ENCODE measurements at regions not wholly inside any gene's neighbourhood (a gene's known extent, or its start where the extent isn't known, plus 50 kb on each side); places are given as distances from the start of the nearest gene placed in this dataset.
"Not testable (repeated sequence)": the region's sequence is repeated elsewhere in the genome, so short reads cannot be mapped to it uniquely, and the experiment has no call there.

DNA sequence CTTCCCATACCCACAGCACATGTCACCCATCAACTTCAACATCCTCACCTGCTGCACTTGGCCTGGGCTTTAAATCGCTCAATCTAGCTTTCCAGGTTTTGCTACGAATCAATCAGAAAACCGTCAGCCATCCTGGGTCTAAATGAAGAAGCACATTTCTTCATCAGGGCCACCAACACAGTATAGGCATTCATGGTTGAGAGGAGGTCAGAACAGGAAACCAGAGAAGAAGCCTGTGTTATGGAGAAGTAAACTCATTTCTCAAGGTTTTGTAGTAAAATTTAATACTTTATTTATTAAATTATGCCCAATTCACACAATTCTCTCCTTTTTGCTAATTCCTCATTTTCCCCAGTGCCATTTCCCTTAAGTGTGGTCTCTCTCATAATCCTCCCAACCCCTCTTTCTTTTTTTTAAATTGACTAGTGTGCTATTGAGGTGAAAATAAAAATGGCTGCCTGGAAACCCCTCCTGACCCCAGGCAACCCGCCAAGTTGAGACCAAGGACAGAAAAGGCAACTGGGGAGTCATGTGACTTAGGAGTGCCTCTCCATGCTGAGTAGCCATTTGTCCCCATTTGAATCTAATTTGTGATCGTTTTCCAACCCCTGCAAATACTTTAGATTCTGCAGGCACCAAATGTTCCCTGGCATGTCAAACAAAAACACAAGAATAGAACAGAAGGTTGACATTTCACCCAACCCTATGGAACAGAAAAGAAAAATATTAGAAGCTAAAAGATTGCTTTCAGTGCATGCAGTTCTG lies 181.1 kb upstream of the NAMPT start:
- no peak overlapping the region for H3K27ac ChIP-seq (ENCODE audit: low read depth, low read length)
- 72 to 83% (median 74%) methylated on average over 5 of the region's 5 CpGs for WGBS, 3 donors

DNA sequence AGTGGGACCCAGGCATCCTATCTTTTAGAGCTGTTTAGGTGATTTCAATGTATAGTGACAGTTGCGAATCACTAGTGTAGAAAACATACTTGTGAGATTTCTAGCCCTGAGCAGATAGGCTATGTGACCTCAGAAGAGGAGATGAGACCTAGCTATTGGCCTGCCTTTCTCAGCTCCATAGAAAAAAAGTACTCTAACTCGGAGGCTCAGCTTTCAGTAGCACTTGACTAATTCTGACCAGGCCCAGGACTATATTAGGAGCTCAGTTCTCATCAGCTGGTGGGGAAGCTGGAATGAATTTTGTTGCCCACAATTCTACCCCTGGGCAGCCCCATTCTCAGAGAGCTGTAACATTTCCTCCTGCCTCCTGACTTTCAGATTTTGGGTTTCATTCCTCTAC lies 179.9 kb upstream of the NAMPT start:
- H3K27ac ChIP-seq (ENCODE audit: low read depth, low read length) = no peak overlapping the region
- WGBS, 3 donors = 65 to 73% (median 68%) methylated on average over 2 of the region's 2 CpGs

DNA sequence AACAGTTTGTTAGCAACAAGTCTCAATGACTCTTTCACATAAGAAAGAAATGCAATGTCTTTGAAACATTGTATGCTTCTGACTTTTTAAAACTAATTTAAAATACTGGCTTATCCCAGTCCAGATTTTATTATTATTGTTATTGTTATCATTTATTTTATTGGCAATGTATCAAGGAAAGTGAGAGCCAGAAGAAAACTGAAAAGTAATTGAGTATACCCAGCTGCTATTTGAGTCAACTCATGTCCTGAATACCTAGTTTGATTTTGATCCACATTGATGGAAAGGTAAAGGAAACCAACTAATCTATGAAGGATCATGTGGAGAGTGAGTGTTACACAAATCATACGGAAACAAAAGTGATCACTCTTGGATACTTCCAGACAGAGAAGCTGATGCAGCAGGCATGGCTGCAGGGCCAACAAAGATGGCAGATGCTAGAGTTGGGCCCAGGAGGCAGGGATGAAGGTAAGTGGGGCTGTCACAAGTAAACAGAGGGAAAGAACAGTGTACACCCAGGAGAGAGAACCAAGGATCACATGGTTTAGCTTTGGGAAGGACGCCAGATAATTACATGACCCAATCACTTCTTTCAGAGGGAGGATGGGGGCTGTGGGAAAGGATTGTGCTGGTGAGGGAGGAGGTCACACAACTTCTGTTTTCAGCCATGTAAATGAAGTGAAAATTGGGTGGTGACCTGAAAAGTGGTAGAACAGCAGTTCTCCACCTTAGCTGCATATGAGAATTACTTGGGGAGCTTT lies 179.2 kb upstream of the NAMPT start:
- WGBS, 3 donors = 71 to 76% (median 74%) methylated on average over 2 of the region's 2 CpGs

DNA sequence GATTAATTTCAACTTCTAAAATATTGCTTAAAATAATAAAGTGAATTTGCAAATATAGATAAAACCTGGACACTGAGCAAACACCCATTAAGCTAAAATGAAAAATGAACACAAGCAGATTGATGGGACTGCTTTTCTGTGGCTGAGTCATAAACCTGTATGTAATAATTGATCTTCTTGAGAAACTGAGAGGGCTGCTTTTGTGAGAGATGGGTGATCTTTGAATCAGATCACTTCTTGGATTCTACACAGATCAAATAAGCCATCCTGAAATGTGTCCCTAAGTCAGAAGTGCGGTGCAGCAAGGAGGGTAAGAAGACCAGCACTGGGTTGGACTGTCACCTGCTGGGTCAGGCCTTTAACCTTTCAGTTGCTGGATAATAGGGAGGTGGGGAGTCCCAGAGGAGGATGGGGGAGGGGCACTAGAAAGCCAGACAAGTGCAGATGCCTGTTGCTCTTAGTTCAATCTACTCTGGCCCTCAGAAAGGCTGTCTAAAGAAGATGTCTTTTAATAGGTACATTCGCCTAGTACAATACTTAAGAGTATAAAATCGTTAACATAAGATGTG lies 178.2 kb upstream of the NAMPT start:
- 55 to 63% (median 59%) methylated on average over 3 of the region's 3 CpGs for WGBS, 3 donors

More for the DNA sequence above, 179.2 kb upstream of the NAMPT start:
- no peak overlapping the region for H3K27ac ChIP-seq (ENCODE audit: low read depth, low read length)

DNA sequence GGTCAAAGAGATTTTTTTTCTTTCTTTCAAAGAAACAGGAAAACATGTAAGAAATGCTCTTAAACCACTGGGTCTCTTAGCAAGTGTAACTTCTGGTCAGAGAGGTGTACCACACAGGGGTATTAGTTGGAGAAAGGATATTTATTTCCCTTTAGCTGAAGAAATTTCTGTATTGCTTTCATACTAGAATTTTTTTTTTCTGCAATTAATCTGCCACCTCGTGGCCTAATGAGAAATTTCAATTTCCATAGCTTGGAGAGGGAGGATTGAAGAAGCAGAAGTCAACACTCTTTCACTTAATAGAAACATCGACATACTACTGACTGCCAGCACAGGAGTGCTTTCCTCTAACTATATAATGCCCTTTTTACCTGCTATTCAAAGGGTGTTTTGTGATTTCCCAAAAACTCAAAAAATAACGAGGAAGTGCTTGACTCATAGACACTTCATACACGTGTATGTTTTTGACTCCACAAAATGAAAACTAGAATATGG lies 177.6 kb upstream of the NAMPT start:
- WGBS, 3 donors = 24 to 31% (median 26%) methylated on average over 4 of the region's 4 CpGs
- H3K27ac ChIP-seq (ENCODE audit: low read depth, low read length) = no peak overlapping the region

More for the DNA sequence above, 178.2 kb upstream of the NAMPT start:
- H3K27ac ChIP-seq (ENCODE audit: low read depth, low read length) = no peak overlapping the region

DNA sequence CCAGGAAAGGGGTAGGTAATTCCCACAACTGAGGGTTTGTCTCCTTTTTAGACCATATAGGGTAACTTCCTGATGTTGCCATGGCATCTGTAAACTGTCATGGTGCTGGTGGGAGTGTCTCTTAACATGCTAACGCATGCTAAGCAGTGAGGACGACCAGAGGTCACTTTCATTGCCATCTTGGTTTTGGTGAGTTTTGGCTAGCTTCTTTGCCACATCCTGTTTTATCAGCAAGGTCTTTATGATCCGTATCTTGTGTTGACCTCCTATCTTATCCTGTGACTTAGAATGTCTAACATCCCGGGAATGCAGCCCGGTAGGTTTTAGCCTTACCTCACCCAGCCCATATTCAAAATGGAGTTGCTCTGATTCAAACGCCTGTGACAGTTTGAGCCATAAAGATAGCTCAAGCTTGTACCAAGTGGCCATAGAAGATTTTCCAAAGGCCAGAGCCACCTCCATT lies 176.0 kb upstream of the NAMPT start:
- 62 to 91% (median 85%) methylated on average over 6 of the region's 6 CpGs for WGBS, 3 donors
- H3K27ac ChIP-seq (ENCODE audit: low read depth, low read length) = no peak overlapping the region

DNA sequence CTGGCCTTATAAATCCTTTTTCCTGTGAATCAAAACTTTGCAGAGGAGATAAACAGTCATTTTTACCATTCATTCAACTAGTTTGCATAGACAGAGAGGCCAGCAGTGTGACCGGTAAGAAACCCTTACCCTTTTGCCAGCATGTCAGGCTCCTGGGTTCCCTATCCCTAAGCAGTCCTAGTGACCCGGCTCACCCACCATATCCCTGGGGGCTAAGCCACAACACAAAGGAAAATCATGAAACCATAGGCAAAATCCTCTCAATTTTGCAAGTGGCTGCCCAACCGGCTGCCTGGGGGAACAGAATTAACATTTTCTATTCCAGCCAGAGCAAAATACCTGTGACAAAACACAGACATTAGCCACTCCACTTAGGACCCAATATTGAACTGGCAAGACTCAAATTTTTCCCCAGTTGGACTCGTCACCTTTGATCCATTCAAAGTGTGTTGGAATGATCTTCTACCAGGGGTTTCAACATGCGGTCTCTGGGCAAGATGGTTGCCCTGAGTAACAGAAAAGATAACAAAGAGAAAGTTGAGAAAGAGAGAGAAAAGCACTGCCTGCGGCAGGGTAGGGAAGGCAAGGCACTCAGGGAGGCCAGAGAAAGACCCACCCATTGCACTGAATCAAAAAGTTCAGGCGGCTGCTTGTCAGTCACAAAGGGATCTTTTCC lies 174.8 kb upstream of the NAMPT start:
- WGBS, 3 donors = 86 to 93% (median 91%) methylated on average over 7 of the region's 7 CpGs

DNA sequence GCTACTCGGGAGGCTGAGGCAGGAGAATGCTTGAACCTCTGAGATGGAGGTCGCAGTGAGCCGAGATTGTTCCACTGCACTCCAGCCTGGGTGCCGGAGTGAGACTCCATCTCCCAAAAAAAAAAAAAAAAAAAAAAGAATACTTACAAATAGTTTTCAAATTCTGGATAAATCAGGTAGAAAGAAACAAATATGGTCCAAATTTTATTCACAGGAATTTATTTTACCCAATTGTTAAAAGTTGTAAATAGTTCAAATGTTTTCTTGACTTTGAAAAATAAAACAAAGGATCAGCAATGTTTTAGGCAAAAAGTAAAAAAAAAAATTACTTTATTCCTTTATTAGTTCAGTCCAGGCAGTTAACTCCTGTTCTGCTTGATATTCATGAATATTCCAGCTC lies 172.9 kb upstream of the NAMPT start:
- WGBS, 3 donors = 93 to 97% (median 95%) methylated on average over 4 of the region's 4 CpGs

More for the DNA sequence above, 174.8 kb upstream of the NAMPT start:
- no peak overlapping the region for H3K27ac ChIP-seq (ENCODE audit: low read depth, low read length)

DNA sequence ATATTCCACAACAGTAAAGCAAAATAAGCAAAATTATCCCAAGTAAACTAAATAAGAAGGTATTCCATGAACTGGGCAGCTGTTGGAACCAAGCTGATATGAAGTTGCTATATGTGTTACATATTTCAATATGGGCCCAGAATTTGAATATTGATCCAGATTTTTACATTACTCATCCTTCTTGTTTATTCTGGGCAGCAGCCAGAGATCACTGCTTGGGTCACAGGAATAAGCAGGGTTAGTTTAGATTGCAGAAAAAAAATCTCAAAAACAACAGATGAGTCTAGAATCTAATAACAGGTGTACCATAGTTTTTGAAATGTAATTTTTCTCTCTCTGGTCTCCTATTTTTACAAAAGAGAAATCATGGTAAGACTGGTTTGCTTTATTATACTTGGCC lies 171.5 kb upstream of the NAMPT start:
- no peak overlapping the region for H3K27ac ChIP-seq (ENCODE audit: low read depth, low read length)

More for the DNA sequence above, 172.9 kb upstream of the NAMPT start:
- no peak overlapping the region for H3K27ac ChIP-seq (ENCODE audit: low read depth, low read length)

DNA sequence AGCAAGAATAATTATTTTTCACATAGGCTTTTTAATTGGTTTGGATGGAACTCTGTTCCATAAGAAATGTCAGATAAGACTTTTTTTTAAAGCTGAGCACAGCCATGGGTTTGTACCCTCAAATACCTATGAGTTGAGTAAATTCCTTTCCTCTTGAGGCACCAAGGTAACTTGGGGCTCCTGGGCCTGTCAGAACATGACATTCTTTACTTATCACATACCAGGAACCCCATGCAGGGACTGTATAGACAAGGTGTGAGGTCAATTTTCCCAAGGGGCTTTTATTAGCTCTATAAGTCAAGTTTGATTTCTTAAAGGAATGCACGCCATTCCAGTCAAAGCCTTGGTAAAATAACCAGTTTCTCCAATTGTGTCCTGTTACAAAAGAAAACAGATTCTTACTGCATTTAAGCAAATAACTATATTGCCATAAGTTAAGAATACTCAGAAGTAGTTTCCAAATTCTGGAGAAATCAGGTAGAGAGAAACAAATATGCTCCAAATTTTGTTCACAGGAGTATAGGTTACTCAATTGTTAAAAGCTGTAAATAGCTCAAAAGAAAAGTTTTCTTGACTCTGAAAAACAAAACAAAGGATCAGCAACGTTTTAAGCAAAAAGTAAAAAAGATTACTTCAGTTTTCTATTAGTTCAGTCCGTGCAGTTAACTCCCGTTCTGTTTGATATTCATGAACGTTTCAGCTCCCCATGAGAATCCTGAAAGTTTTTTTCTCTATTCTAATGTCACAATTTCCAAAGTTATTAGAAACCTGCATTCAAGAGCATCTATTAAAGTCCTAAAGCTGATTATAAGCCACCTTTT lies 167.5 kb upstream of the NAMPT start:
- no peak overlapping the region for H3K27ac ChIP-seq (ENCODE audit: low read depth, low read length)
- 74 to 85% (median 78%) methylated on average over 5 of the region's 5 CpGs for whole genome bisulfite sequencing, 3 donors

DNA sequence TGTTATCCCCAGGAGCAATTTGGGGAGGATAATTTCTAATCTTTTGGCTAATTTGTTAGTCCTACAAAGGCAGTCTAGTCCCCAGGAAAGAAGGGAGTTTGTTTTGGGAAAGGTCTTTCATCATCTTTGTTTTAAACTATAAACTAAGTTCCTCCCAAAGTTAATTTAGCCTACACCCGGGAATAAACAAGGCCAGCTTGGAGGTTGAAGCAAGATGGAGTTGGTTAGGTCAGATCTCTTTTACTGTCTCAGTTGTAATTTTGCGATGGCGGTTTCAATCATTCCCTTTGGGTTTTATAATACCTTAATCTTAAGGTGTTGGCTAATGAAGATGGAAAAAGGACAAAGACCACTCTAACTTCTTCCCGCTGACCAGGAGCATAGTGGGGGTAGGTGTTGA lies 166.4 kb upstream of the NAMPT start:
- WGBS, 3 donors = 92 to 93% (median 93%) methylated on average over 4 of the region's 4 CpGs
- H3K27ac ChIP-seq (ENCODE audit: low read depth, low read length) = no peak overlapping the region

DNA sequence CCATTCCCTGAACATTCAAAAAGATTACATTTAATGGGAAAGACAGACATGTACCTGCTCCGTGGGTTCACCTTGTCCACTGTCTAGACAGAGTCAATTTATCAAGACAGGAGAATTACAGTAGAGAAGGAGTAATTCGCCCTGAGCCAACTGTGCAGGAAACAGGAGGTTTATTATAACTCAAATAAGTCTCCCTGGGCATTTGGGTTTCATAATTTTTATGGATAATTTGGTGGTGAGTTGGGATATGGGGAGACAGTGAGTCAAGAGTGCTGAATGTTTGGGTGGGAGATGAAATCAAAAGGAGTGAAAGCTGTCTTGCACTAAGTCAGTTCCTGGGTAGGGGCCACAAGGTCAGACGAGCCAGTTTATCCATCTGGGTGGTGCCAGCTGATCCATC lies 165.9 kb upstream of the NAMPT start:
- 59 to 73% (median 72%) methylated on average over 3 of the region's 3 CpGs for WGBS, 3 donors
- H3K27ac ChIP-seq (ENCODE audit: low read depth, low read length) = no peak overlapping the region

DNA sequence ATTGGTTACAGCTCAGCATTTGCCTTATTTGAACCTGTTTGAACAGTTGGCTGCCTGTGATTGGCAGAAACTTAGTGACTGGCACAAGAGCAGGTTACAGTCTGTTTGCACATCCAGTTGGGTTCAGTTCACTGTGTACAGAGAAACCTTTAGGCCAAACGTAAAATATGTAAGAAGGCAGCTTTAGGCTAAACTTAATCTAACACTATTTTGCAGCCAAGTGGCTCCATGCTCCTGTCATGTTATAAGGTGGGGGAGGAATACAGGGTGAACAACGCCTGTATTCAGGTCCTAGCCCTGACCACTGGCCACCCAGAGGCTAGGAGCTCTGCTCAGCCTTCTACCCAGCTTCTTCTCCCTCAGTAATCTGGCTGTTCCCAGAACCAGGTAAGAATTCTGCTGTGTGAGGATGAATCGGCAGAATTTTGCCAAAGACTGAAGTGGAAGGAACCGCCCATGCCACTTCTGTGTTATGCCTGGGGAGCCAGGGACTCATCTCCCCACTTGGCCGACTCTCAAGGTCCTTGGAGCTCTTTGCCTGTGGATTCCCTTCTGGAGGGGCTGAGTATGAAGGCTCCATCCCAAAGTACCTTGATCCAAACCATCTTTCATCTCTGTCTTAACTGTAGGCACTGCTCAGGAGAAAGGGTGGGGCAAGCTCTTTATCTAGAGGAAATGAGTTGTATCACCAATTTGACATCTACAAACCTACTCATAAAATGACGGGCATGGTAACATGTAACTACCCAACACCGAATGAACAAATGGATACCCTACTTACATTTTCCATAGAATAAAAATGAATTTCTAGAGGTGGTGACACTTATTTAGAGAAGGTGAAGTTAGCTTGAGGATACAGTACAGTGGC lies 164.4 kb upstream of the NAMPT start:
- no peak overlapping the region for H3K27ac ChIP-seq (ENCODE audit: low read depth, low read length)
- WGBS, 3 donors = 70 to 77% (median 71%) methylated on average over 7 of the region's 7 CpGs

DNA sequence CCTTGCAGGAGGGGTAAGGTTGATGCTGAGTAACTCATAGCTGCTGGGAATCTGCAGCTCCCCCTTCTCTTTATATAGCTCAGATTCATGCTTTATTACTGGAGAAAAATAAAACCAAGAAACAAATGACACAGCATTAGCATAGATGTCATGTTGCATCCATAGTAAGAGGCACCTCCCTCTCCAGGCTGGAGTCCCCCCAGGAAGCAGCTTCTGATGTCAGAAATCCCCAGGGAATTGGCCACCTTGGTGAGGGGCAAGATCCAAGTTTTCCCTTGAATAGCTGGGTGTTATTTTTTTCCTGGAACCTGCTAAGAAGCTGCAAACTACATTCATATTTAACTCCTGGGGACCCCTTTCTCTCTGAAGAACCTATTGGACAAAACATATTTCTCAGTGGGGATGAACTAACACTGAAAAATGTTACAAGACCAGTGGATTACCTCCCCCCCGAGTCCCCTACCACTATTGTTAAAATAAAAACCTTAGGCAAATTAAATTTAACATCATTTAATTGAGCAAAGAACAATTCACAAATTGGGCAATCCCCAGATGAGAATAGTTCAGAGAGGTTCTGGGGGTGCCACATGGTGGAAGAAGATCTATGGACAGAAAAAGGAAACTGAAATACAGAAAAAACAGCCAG lies 163.7 kb upstream of the NAMPT start:
- H3K27ac ChIP-seq (ENCODE audit: low read depth, low read length) = no peak overlapping the region
- 0 to 63% (median 47%) methylated on average over 1 of the region's 1 CpG for WGBS, 3 donors

DNA sequence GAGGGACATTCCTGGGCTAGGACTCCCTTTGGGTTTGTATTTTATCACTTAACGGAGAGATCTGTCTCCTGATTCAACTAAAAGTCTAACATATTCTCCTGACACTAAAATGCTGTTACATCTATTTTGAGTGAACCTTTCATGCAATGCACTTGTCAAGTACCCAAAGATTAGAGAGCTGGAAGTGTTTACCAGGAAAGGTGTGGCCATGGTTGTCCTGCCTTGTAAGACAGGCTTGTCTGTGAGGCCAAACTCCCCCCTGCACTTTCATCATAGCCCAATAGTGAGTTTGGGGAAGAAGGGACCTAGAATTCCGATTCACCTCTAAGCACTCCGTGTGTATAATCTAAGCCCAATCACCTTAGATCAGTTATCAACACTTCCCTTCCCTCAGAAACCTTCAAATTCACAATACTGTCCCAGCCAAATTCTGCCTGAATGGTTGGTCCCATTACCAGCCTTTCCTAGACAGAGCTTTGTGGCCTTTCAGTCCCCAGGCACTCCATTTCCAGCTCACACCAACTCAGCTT lies 162.6 kb upstream of the NAMPT start:
- WGBS, 3 donors = 93 to 94% (median 93%) methylated on average over 3 of the region's 3 CpGs
- no peak overlapping the region for H3K27ac ChIP-seq (ENCODE audit: low read depth, low read length)

DNA sequence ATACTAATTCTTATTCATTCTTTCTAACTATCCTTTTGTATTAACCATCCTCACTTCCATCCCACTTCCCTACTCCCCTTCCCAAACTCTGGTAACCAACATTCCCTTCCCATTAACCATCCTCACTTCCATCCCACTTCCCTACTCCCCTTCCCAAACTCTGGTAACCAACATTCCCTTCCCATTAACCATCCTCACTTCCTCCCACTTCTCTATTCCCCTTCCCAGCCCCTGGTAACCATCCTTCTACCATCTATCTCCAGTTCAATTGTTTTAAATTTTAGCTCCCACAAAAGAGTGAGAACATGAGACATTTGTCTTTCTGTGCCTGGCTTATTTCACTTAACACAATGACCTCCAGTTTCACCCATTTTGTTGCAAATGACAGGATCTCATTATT lies 160.6 kb upstream of the NAMPT start:
- not testable (repeated sequence) for H3K27ac ChIP-seq (ENCODE audit: low read depth, low read length)
